Fibroblast of the aortic adventitia (primary cell): ENCODE measurements at regions not wholly inside any gene's neighbourhood (a gene's known extent, or its start where the extent isn't known, plus 50 kb on each side); places are given as distances from the start of the nearest gene placed in this dataset.

Source experiments
- DNase-seq: peaks from one replicate; pipeline ENCODE4 v3.0.0-alpha.2; 2010; ENCODE audit warnings: low read depth
- H3K4me3 ChIP-seq: 2 replicates; pipeline ENCODE4 v1.5.1; 2011; ENCODE audit warnings: low read depth, mild to moderate bottlenecking, control low read depth, low read length, moderate library complexity
- CTCF ChIP-seq: IDR thresholded peaks from 2 replicates; pipeline ENCODE4 v1.5.1; 2011; ENCODE audit warnings: mild to moderate bottlenecking, low read length, control low read depth, inconsistent platforms; ENCODE audit not compliant: insufficient read depth

GRCh38 chr6:168874637-168875036 lies 379.0 kb downstream of the THBS2 start:
- DNase-seq: no peak
- H3K4me3 ChIP-seq: no peak overlapping the region
- no peak for TF ChIP-seq CTCF

- no peak for DNase-seq
- H3K4me3 ChIP-seq: no peak overlapping the region
- TF ChIP-seq CTCF: no peak
Measured at GRCh38 chr6:168873278-168874190, 380.1 kb downstream of the THBS2 start.

GRCh38 chr6:168871642-168872315 lies 381.9 kb downstream of the THBS2 start:
- no peak for DNase-seq
- no peak for TF ChIP-seq CTCF
- no peak overlapping the region for H3K4me3 ChIP-seq

- H3K4me3 ChIP-seq: no peak overlapping the region
- TF ChIP-seq CTCF: no peak
- DNase-seq: no peak
Measured at GRCh38 chr6:168870982-168871381, 382.7 kb downstream of the THBS2 start.

- TF ChIP-seq CTCF: no peak
- no peak for DNase-seq
- no peak overlapping the region for H3K4me3 ChIP-seq
Measured at GRCh38 chr6:168867247-168868102, 386.2 kb downstream of the THBS2 start.

GRCh38 chr6:168866534-168866933 lies 387.1 kb downstream of the THBS2 start:
- TF ChIP-seq CTCF: no peak
- no peak overlapping the region for H3K4me3 ChIP-seq
- DNase-seq: no peak
